HL-60 (cell line): ENCODE measurements at regions not wholly inside any gene's neighbourhood (a gene's known extent, or its start where the extent isn't known, plus 50 kb on each side); places are given as distances from the start of the nearest gene placed in this dataset.

Experiments used
- REST ChIP-seq: IDR thresholded peaks from 2 replicates; pipeline ENCODE4 v1.6.1; 2012; ENCODE audit warnings: low read depth; ENCODE audit not compliant: insufficient replicate concordance
- TF ChIP-seq, protein P1 (sequence below): IDR thresholded peaks from one replicate; pipeline ENCODE4 v1.5.1; 2011; ENCODE audit warnings: low read length, control low read depth, inconsistent platforms; ENCODE audit not compliant: insufficient read depth

DNA sequence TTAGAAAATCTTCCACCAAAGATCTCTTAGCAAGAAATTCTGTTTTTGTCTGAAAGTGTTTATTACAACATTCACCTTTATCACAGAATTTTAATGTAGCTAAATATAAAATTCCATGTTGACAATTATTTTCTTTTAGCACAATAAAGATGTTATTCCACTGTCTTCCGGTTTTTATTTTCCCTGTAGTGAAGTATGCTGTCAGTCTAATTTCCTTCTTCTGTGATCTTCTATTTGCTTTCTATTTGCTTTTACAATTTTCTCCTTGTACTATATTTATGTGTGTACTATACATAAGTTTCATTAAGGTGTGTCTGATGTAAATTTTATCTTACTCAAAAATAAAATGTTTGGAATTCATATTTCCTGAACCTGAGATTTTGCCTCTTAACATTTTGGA lies 117.5 kb upstream of the PPP2R3A start:
- TF ChIP-seq, protein P1, sequence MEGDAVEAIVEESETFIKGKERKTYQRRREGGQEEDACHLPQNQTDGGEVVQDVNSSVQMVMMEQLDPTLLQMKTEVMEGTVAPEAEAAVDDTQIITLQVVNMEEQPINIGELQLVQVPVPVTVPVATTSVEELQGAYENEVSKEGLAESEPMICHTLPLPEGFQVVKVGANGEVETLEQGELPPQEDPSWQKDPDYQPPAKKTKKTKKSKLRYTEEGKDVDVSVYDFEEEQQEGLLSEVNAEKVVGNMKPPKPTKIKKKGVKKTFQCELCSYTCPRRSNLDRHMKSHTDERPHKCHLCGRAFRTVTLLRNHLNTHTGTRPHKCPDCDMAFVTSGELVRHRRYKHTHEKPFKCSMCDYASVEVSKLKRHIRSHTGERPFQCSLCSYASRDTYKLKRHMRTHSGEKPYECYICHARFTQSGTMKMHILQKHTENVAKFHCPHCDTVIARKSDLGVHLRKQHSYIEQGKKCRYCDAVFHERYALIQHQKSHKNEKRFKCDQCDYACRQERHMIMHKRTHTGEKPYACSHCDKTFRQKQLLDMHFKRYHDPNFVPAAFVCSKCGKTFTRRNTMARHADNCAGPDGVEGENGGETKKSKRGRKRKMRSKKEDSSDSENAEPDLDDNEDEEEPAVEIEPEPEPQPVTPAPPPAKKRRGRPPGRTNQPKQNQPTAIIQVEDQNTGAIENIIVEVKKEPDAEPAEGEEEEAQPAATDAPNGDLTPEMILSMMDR = no peak
- no peak for TF ChIP-seq REST
